IMR-90 (cell line): ENCODE measurements at regions not wholly inside any gene's neighbourhood (a gene's known extent, or its start where the extent isn't known, plus 50 kb on each side); places are given as distances from the start of the nearest gene placed in this dataset.

ENCODE experiments used
- ATAC-seq: fragments of 200-7000 bp; cut with Tn5 transposase; 2 replicates; pipeline ENCODE4 v1.9.1; 2020; ENCODE audit warnings: low read depth, mild to moderate bottlenecking, moderate library complexity
- BruUV-seq: library from RNA; stranded (reverse); fragments of 400-500 nt; replicated peaks from 2 replicates; lab custom pipeline; 2021; lab: Mats Ljungman, UMichigan
- CTCF ChIA-PET: fragments of 300-600 bp; formaldehyde crosslinking; extraction: SDS; loops from one replicate; lab custom pipeline; 2021; ENCODE audit warnings: antibody characterized with exemption; lab: Yijun Ruan, JAX
- POLR2A ChIA-PET: fragments of 300-600 bp; sonication (Branson Sonifier 250); formaldehyde crosslinking; loops from one replicate; lab custom pipeline; 2022; ENCODE audit warnings: antibody characterized with exemption; ENCODE audit not compliant: unreplicated experiment; lab: Charles Lee
- DNase-seq: peaks from one replicate; pipeline ENCODE4 v3.0.0; 2013
- H2AFZ ChIP-seq: replicated peaks from 2 replicates; pipeline ENCODE3; 2013; ENCODE audit warnings: low read length, mild to moderate bottlenecking; ENCODE audit not compliant: poor library complexity
- H2AK5ac ChIP-seq: 2 replicates; pipeline ENCODE4 v1.6.1; 2013; ENCODE audit warnings: low read depth, low read length, inconsistent platforms
- H2AK9ac ChIP-seq: replicated peaks from 2 replicates; pipeline ENCODE3; 2013; ENCODE audit warnings: mild to moderate bottlenecking, low read depth, low read length, moderate library complexity; ENCODE audit not compliant: poor library complexity
- H2BK120ac ChIP-seq: 2 replicates; pipeline ENCODE4 v1.6.1; 2013; ENCODE audit warnings: low read depth, low read length, inconsistent platforms
- H2BK15ac ChIP-seq: 3 replicates; pipeline ENCODE4 v1.6.1; 2013; ENCODE audit warnings: low read depth, low read length, inconsistent platforms
- H2BK20ac ChIP-seq: 2 replicates; pipeline ENCODE4 v1.6.1; 2013; ENCODE audit warnings: low read depth, mild to moderate bottlenecking, inconsistent platforms, low read length, moderate library complexity
- H2BK5ac ChIP-seq: 2 replicates; pipeline ENCODE4 v1.6.1; 2013; ENCODE audit warnings: mild to moderate bottlenecking, low read depth, low read length, inconsistent platforms; ENCODE audit not compliant: poor library complexity, severe bottlenecking
- H3K14ac ChIP-seq: replicated peaks from 2 replicates; pipeline ENCODE4 v1.6.1; 2013; ENCODE audit warnings: low read depth, low read length, inconsistent platforms
- H3K18ac ChIP-seq: 2 replicates; pipeline ENCODE4 v1.6.1; 2013; ENCODE audit warnings: low read depth, low read length, control low read depth
- H3K23ac ChIP-seq: 2 replicates; pipeline ENCODE4 v1.6.1; 2013; ENCODE audit warnings: low read depth, low read length, inconsistent platforms
- H3K27ac ChIP-seq: 2 replicates; pipeline ENCODE4 v1.5.1; 2013; ENCODE audit warnings: mild to moderate bottlenecking, control low read depth, low read length; ENCODE audit not compliant: insufficient read depth
- H3K27me3 ChIP-seq: 2 replicates; pipeline ENCODE4 v1.6.1; 2013; ENCODE audit warnings: low read length; ENCODE audit not compliant: control insufficient read depth, insufficient read depth
- H3K36me3 ChIP-seq: 2 replicates; pipeline ENCODE4 v1.6.1; 2013; ENCODE audit warnings: low read length, mixed read lengths; ENCODE audit not compliant: control insufficient read depth, insufficient read depth
- H3K4ac ChIP-seq: 2 replicates; pipeline ENCODE4 v1.6.1; 2013; ENCODE audit warnings: low read depth, low read length, inconsistent platforms
- H3K4me1 ChIP-seq: 2 replicates; pipeline ENCODE4 v1.6.1; 2013; ENCODE audit warnings: low read length, mixed read lengths; ENCODE audit not compliant: control insufficient read depth, insufficient read depth
- H3K4me2 ChIP-seq: 2 replicates; pipeline ENCODE4 v1.6.1; 2013; ENCODE audit warnings: low read depth, mild to moderate bottlenecking, control low read depth, low read length, moderate library complexity
- H3K4me3 ChIP-seq: 2 replicates; pipeline ENCODE4 v1.5.1; 2013; ENCODE audit warnings: low read depth, mild to moderate bottlenecking, control low read depth, low read length, moderate library complexity; ENCODE audit not compliant: insufficient read depth
- H3K56ac ChIP-seq: 2 replicates; pipeline ENCODE4 v1.6.1; 2013; ENCODE audit warnings: low read length, inconsistent platforms; ENCODE audit not compliant: insufficient read depth; ENCODE audit errors: extremely low read depth
- H3K79me1 ChIP-seq, 2 experiments: 2 replicates each; pipeline ENCODE4 v1.6.1; 2013; ENCODE audit warnings: low read length in 2 of 2, inconsistent platforms in 1 of 2, low read depth in 1 of 2
- H3K9ac ChIP-seq: 2 replicates; pipeline ENCODE4 v1.6.1; 2013; ENCODE audit warnings: low read depth, low read length, control low read depth
- H3K9me1 ChIP-seq: 2 replicates; pipeline ENCODE4 v1.6.1; 2013; ENCODE audit warnings: low read length, inconsistent platforms; ENCODE audit not compliant: insufficient read depth
- H3K9me3 ChIP-seq: 2 replicates; pipeline ENCODE4 v1.6.1; 2013; ENCODE audit warnings: low read length; ENCODE audit not compliant: control insufficient read depth, insufficient read depth
- H4K20me1 ChIP-seq: 2 replicates; pipeline ENCODE4 v1.6.1; 2013; ENCODE audit warnings: low read length, inconsistent platforms; ENCODE audit not compliant: insufficient read depth
- H4K5ac ChIP-seq: 2 replicates; pipeline ENCODE4 v1.6.1; 2013; ENCODE audit warnings: mild to moderate bottlenecking, low read depth, low read length, control low read depth
- H4K8ac ChIP-seq, 2 experiments: 2 replicates each; pipeline ENCODE4 v1.6.1; 2013; ENCODE audit warnings: low read depth in 2 of 2, low read length in 2 of 2, control low read depth in 1 of 2, inconsistent platforms in 1 of 2
- H4K91ac ChIP-seq: 2 replicates; pipeline ENCODE4 v1.6.1; 2013; ENCODE audit warnings: low read depth, low read length, inconsistent platforms; ENCODE audit not compliant: insufficient read depth
- CHD1 ChIP-seq: IDR thresholded peaks from 2 replicates; pipeline ENCODE4 v1.6.1; 2012; ENCODE audit warnings: low read depth, low read length, improper control_type of control experiment
- MAFK ChIP-seq: IDR thresholded peaks from 2 replicates; pipeline ENCODE4 v1.6.1; 2012; ENCODE audit warnings: low read depth, low read length, improper control_type of control experiment
- POLR2A ChIP-seq: IDR thresholded peaks from 2 replicates; pipeline ENCODE4 v1.6.1; 2012; ENCODE audit warnings: mild to moderate bottlenecking, low read depth, low read length
- RCOR1 ChIP-seq: IDR thresholded peaks from 2 replicates; pipeline ENCODE4 v1.6.1; 2012; ENCODE audit warnings: mild to moderate bottlenecking, low read length, improper control_type of control experiment; ENCODE audit not compliant: insufficient replicate concordance
- WGBS, 2 experiments: methylation state at CpG; one replicate each; pipeline versions ENCODE4 v1.1.5 to v1.1.7; 2013; ENCODE audit warnings: missing lambda C conversion rate in 2 of 2; ENCODE audit not compliant: insufficient read length in 1 of 2; ENCODE audit errors: extremely low coverage in 2 of 2; 5-methylcytosine and 5-hydroxymethylcytosine counted together
- dilution Hi-C: fragments of 300-500 bp; cut with HindIII; formaldehyde crosslinking; loops from one replicate; pipeline ENCODE4 v1.14.3; 2018; ENCODE audit warnings: low sequenced_read_pairs; ENCODE audit not compliant: unreplicated experiment
- in situ Hi-C: fragments of 300-500 bp; cut with MboI; formaldehyde crosslinking; loops from 3 replicates; pipeline ENCODE4 v1.14.3; 2019; ENCODE audit warnings: low sequenced_read_pairs, inconsistent platforms, mixed read lengths
- intact Hi-C: fragments of 100-400 bp; cut with micrococcal nuclease; formaldehyde crosslinking; loops from 2 replicates; pipeline ENCODE4 v1.10.0; 2022
- TF ChIP-seq, protein P1 (sequence below): fragments of 150-350 bp; IDR thresholded peaks from 2 replicates; pipeline ENCODE4 v1.6.1; 2016; ENCODE audit warnings: low read depth, mild to moderate bottlenecking, low read length, moderate library complexity, borderline replicate concordance
- TF ChIP-seq, protein P2 (sequence below): conservative IDR thresholded peaks from 2 replicates; pipeline ENCODE4 v1.5.1; 2012; ENCODE audit warnings: mild to moderate bottlenecking, low read depth, low read length, improper control_type of control experiment

DNA sequence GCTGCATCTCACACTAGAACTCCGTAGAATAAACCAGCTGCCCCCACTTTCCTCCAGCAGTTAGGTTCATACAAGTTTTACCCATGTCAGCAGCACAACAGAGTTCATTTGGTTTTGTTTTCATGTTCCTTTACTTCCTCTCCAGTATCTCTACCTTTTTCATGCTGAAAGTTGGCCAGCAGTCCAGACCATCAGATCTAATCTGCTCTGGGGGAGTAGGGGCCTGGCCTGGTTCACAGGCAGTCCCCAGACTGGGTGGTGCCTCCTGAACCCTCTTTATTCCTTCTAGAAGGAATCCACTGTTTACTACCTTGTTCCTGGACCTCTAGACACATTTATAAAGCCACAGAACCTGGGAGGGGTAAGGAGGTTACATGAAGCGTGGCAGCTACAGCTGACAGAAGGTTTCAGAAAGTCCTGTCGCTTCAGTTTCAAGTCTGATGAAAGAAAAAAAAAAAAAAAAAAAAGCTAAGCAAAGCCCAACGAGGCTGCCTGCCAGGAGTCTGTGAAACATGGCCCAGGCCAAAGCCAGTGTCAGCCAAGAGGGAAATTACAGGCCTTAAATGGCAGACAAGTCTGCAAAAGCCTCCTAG, 184.6 kb upstream of the JUN start:
- in situ Hi-C loops (no loop called here), intact Hi-C loops (no loop called here), dilution Hi-C loops (no loop called here)
- H2BK15ac ChIP-seq: no peak overlapping the region
- H3K4me1 ChIP-seq: peaks cover 4% of the 10 kb centered on the region; the same call in 1 of the 2 replicates
- H3K79me1 ChIP-seq: no peaks in the 10 kb centered on the region
- H3K9ac ChIP-seq: peak overlapping the region; percentile 32; the same call in 1 of the 2 replicates
- TF ChIP-seq RCOR1: no peak
- no peak for TF ChIP-seq POLR2A
- no peak for TF ChIP-seq CHD1
- TF ChIP-seq MAFK: no peak
- TF ChIP-seq, protein P1, sequence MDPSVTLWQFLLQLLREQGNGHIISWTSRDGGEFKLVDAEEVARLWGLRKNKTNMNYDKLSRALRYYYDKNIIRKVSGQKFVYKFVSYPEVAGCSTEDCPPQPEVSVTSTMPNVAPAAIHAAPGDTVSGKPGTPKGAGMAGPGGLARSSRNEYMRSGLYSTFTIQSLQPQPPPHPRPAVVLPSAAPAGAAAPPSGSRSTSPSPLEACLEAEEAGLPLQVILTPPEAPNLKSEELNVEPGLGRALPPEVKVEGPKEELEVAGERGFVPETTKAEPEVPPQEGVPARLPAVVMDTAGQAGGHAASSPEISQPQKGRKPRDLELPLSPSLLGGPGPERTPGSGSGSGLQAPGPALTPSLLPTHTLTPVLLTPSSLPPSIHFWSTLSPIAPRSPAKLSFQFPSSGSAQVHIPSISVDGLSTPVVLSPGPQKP: no peak
- TF ChIP-seq, protein P2, sequence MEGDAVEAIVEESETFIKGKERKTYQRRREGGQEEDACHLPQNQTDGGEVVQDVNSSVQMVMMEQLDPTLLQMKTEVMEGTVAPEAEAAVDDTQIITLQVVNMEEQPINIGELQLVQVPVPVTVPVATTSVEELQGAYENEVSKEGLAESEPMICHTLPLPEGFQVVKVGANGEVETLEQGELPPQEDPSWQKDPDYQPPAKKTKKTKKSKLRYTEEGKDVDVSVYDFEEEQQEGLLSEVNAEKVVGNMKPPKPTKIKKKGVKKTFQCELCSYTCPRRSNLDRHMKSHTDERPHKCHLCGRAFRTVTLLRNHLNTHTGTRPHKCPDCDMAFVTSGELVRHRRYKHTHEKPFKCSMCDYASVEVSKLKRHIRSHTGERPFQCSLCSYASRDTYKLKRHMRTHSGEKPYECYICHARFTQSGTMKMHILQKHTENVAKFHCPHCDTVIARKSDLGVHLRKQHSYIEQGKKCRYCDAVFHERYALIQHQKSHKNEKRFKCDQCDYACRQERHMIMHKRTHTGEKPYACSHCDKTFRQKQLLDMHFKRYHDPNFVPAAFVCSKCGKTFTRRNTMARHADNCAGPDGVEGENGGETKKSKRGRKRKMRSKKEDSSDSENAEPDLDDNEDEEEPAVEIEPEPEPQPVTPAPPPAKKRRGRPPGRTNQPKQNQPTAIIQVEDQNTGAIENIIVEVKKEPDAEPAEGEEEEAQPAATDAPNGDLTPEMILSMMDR: no peak
- no peak overlapping the region for H2AK5ac ChIP-seq
- no peak overlapping the region for H2BK5ac ChIP-seq
- WGBS, 2 experiments: 47% methylated on average over 3 of the region's 4 CpGs; no CpG with 5 or more reads in 1 of the 2 experiments
- CTCF ChIA-PET: no interaction called here
- H3K4me2 ChIP-seq: peak overlapping the region; percentile 15; the same call in 1 of the 2 replicates
- no peaks in the 10 kb centered on the region; the same call in 1 of the 2 replicates for H3K9me3 ChIP-seq
- POLR2A ChIA-PET: interaction anchor here (0.5 to 0.6 kb wide), 2 partner anchors 14 to 563 kb away, joined by 3 to 8 read pairs; no protein-coding TSS in a partner anchor
- DNase-seq (peak; percentile 46), ATAC-seq (peak; percentile 40; the same call in 1 of the 2 replicates)
- H4K91ac ChIP-seq: 0 out of 2 replicates have a peak overlapping the region, but pooled peaks have one; percentile 47
- H4K5ac ChIP-seq: peak overlapping the region; percentile 84
- peak overlapping the region; percentile 8; the same call in 1 of the 2 replicates for H2BK20ac ChIP-seq
- H3K9me1 ChIP-seq: no peaks in the 10 kb centered on the region
- H3K56ac ChIP-seq: no peak overlapping the region
- no TSS peak for BruUV-seq
- H4K20me1 ChIP-seq: no peaks in the 10 kb centered on the region
- peak overlapping the region in 1 of 2 experiments; percentile 71; a peak in 1 of 4 replicates for H4K8ac ChIP-seq
- no peak overlapping the region for H3K23ac ChIP-seq
- H2AFZ ChIP-seq: peak overlapping the region; percentile 81
- 0 out of 2 replicates have a peak overlapping the region, but pooled peaks have one; percentile 25 for H3K14ac ChIP-seq
- H2AK9ac ChIP-seq: no peak overlapping the region
- H3K18ac ChIP-seq: peak overlapping the region; percentile 50; the same call in 1 of the 2 replicates
- no peaks in the 10 kb centered on the region for H3K36me3 ChIP-seq
- H3K27me3 ChIP-seq: no peaks in the 10 kb centered on the region
- no peak overlapping the region for H3K4me3 ChIP-seq
- H3K27ac ChIP-seq: peak overlapping the region; percentile 39; the same call in 1 of the 2 replicates
- no peak overlapping the region for H3K4ac ChIP-seq
- peak overlapping the region; percentile 43; the same call in 1 of the 2 replicates for H2BK120ac ChIP-seq
